HepG2 (cell line): ENCODE measurements at regions not wholly inside any gene's neighbourhood (a gene's known extent, or its start where the extent isn't known, plus 50 kb on each side); places are given as distances from the start of the nearest gene placed in this dataset.

Experiments used
- CBX5 ChIP-seq: sonication (generic); formaldehyde crosslinking; IDR thresholded peaks from 2 replicates; pipeline ENCODE4 v1.4.0; 2020; ENCODE audit warnings: missing genetic modification reagents, borderline replicate concordance
- DNMT1 ChIP-seq: sonication (generic); formaldehyde crosslinking; IDR thresholded peaks from 2 replicates; pipeline ENCODE4 v1.5.1; 2020; ENCODE audit warnings: mild to moderate bottlenecking, missing genetic modification reagents
- EEA1 ChIP-seq: sonication (generic); formaldehyde crosslinking; IDR thresholded peaks from 2 replicates; pipeline ENCODE4 v1.5.1; 2020; ENCODE audit warnings: mild to moderate bottlenecking, missing genetic modification reagents, borderline replicate concordance
- ELF1 ChIP-seq: sonication (generic); formaldehyde crosslinking; IDR thresholded peaks from 2 replicates; pipeline ENCODE4 v1.4.0; 2020; ENCODE audit warnings: missing genetic modification reagents
- ELF3 ChIP-seq: IDR thresholded peaks from 2 replicates; pipeline ENCODE4 v1.6.1; 2016; ENCODE audit warnings: missing genetic modification reagents, missing compliant biosample characterization
- ETV5 ChIP-seq: IDR thresholded peaks from 2 replicates; pipeline ENCODE4 v1.6.1; 2018; ENCODE audit warnings: missing biosample characterization, missing genetic modification reagents, inconsistent platforms, borderline replicate concordance
- FOXK1 ChIP-seq: sonication (generic); formaldehyde crosslinking; IDR thresholded peaks from 2 replicates; pipeline ENCODE4 v1.4.0; 2020; ENCODE audit warnings: low read depth, missing genetic modification reagents, borderline replicate concordance
- KLF12 ChIP-seq: sonication (generic); formaldehyde crosslinking; IDR thresholded peaks from 2 replicates; pipeline ENCODE4 v1.4.0; 2020; ENCODE audit warnings: missing genetic modification reagents, borderline replicate concordance
- NFIC ChIP-seq: IDR thresholded peaks from 2 replicates; pipeline ENCODE4 v1.6.1; 2012; ENCODE audit warnings: mild to moderate bottlenecking, low read length, inconsistent platforms
- NR2F1 ChIP-seq, 2 experiments: fragments of 450-650 bp in 1 of 2; formaldehyde crosslinking in 1 of 2; IDR thresholded peaks; 2 replicates each; pipeline versions ENCODE4 v1.5.0 to v1.6.1; 2016 to 2020; ENCODE audit warnings: mild to moderate bottlenecking in 1 of 2, missing compliant biosample characterization in 1 of 2, missing genetic modification reagents in 1 of 2, moderate library complexity in 1 of 2
- PATZ1 ChIP-seq: sonication (generic); formaldehyde crosslinking; IDR thresholded peaks from 2 replicates; pipeline ENCODE4 v1.4.0; 2020; ENCODE audit warnings: missing genetic modification reagents
- SALL1 ChIP-seq: sonication (generic); formaldehyde crosslinking; IDR thresholded peaks from 2 replicates; pipeline ENCODE4 v1.8.0; 2022; ENCODE audit warnings: mild to moderate bottlenecking, missing genetic modification reagents
- SOX13 ChIP-seq, 3 experiments: fragments of 450-650 bp in 1 of 3; sonication (generic) in 1 of 3; formaldehyde crosslinking in 1 of 3; IDR thresholded peaks in 2 of 3; conservative IDR thresholded peaks in 1 of 3; 2 replicates each; pipeline versions ENCODE4 v1.5.0 to v1.6.1; 2016 to 2020; ENCODE audit warnings: antibody characterized with exemption in 1 of 3, mild to moderate bottlenecking in 1 of 3, missing compliant biosample characterization in 1 of 3, missing genetic modification reagents in 1 of 3, moderate library complexity in 1 of 3
- THAP11 ChIP-seq: IDR thresholded peaks from 2 replicates; pipeline ENCODE4 v1.6.1; 2016; ENCODE audit warnings: missing biosample characterization, missing genetic modification reagents
- XRCC5 ChIP-seq: fragments of 200-400 bp; formaldehyde crosslinking; optimal IDR thresholded peaks from 2 replicates; pipeline ENCODE3; 2017; ENCODE audit warnings: mild to moderate bottlenecking, low read length
- ZNF331 ChIP-seq: sonication (generic); formaldehyde crosslinking; IDR thresholded peaks from 2 replicates; pipeline ENCODE4 v1.4.0; 2020; ENCODE audit warnings: missing genetic modification reagents
- ZNF574 ChIP-seq: sonication (generic); formaldehyde crosslinking; IDR thresholded peaks from 2 replicates; pipeline ENCODE4 v1.4.0; 2020; ENCODE audit warnings: missing genetic modification reagents
- TF ChIP-seq, protein P1 (sequence below): sonication (generic); formaldehyde crosslinking; IDR thresholded peaks from 2 replicates; pipeline ENCODE4 v1.9.0; 2022; ENCODE audit warnings: low read depth, missing genetic modification reagents
- TF ChIP-seq, protein P2 (sequence below): sonication (generic); formaldehyde crosslinking; IDR thresholded peaks from 2 replicates; pipeline ENCODE4 v1.5.1; 2020; ENCODE audit warnings: mild to moderate bottlenecking, missing genetic modification reagents, borderline replicate concordance
- TF ChIP-seq, protein P3 (sequence below): IDR thresholded peaks from 2 replicates; pipeline ENCODE4 v1.6.1; 2018; ENCODE audit warnings: missing genetic modification reagents

- TF ChIP-seq, protein P1, sequence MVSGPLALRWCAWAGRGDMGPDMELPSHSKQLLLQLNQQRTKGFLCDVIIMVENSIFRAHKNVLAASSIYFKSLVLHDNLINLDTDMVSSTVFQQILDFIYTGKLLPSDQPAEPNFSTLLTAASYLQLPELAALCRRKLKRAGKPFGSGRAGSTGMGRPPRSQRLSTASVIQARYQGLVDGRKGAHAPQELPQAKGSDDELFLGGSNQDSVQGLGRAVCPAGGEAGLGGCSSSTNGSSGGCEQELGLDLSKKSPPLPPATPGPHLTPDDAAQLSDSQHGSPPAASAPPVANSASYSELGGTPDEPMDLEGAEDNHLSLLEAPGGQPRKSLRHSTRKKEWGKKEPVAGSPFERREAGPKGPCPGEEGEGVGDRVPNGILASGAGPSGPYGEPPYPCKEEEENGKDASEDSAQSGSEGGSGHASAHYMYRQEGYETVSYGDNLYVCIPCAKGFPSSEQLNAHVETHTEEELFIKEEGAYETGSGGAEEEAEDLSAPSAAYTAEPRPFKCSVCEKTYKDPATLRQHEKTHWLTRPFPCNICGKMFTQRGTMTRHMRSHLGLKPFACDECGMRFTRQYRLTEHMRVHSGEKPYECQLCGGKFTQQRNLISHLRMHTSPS (CRISPR knock-in tag) = no peak
- TF ChIP-seq SALL1 (CRISPR knock-in tag) (peak; percentile 38), ZNF574 (CRISPR knock-in tag) (peak; percentile 83), NFIC (no peak), NR2F1 (CRISPR knock-in tag; IDR thresholded peaks at IDR 0.05) (no peak), FOXK1 (CRISPR knock-in tag) (no peak), KLF12 (no peak), PATZ1 (CRISPR knock-in tag) (0 out of 2 replicates have a peak, but pooled peaks have one; percentile 18), CBX5 (CRISPR knock-in tag) (peak; percentile 51; the same call in 1 of the 2 replicates), THAP11 (CRISPR knock-in tag) (no peak), ZNF331 (CRISPR knock-in tag) (peak; percentile 49; the same call in 1 of the 2 replicates), SOX13 (IDR thresholded peaks at IDR 0.05) (no peak), SOX13 (CRISPR knock-in tag; conservative IDR thresholded peaks at IDR 0.05 in 1 of 2, IDR thresholded peaks at IDR 0.05 in 1 of 2) (peak in 1 of 2 experiments; percentile 21; a peak in 1 of 4 replicates), ELF1 (CRISPR knock-in tag) (peak; percentile 79), XRCC5 (peak; percentile 89), ETV5 (CRISPR knock-in tag) (peak; percentile 76; the same call in 1 of the 2 replicates), DNMT1 (CRISPR knock-in tag) (no peak), ELF3 (CRISPR knock-in tag) (peak; percentile 93), EEA1 (CRISPR knock-in tag) (no peak)
- TF ChIP-seq, protein P2, sequence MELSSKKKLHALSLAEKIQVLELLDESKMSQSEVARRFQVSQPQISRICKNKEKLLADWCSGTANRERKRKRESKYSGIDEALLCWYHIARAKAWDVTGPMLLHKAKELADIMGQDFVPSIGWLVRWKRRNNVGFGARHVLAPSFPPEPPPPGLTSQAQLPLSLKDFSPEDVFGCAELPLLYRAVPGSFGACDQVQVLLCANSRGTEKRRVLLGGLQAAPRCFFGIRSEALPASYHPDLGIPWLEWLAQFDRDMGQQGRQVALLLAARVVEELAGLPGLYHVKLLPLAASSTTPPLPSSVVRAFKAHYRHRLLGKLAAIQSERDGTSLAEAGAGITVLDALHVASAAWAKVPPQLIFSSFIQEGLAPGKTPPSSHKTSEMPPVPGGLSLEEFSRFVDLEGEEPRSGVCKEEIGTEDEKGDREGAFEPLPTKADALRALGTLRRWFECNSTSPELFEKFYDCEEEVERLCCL (CRISPR knock-in tag) = no peak
- TF ChIP-seq, protein P3, sequence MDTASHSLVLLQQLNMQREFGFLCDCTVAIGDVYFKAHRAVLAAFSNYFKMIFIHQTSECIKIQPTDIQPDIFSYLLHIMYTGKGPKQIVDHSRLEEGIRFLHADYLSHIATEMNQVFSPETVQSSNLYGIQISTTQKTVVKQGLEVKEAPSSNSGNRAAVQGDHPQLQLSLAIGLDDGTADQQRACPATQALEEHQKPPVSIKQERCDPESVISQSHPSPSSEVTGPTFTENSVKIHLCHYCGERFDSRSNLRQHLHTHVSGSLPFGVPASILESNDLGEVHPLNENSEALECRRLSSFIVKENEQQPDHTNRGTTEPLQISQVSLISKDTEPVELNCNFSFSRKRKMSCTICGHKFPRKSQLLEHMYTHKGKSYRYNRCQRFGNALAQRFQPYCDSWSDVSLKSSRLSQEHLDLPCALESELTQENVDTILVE (CRISPR knock-in tag) = 0 out of 2 replicates have a peak, but pooled peaks have one; percentile 27
Observed at GRCh38 chr12:69157023-69157655, 82.2 kb upstream of the CPSF6 start (continued).
